Colonic mucosa (tissue), 4 donors: ENCODE measurements at regions not wholly inside any gene's neighbourhood (a gene's known extent, or its start where the extent isn't known, plus 50 kb on each side); places are given as distances from the start of the nearest gene placed in this dataset.
"Not testable (repeated sequence)": the region's sequence is repeated elsewhere in the genome, so short reads cannot be mapped to it uniquely, and the experiment has no call there.

ENCODE experiments used
- DNase-seq: peaks from one replicate; pipeline ENCODE4 v3.0.0-alpha.2; 2020
- H3K27ac ChIP-seq: fragments of 200-600 bp; one replicate; pipeline ENCODE4 v1.8.0; 2021
- H3K27me3 ChIP-seq: fragments of 200-600 bp; one replicate; pipeline ENCODE4 v1.8.0; 2021
- H3K36me3 ChIP-seq: fragments of 200-600 bp; one replicate; pipeline ENCODE4 v1.8.0; 2021
- H3K4me1 ChIP-seq: fragments of 200-600 bp; one replicate; pipeline ENCODE4 v1.8.0; 2021; ENCODE audit warnings: mild to moderate bottlenecking
- H3K4me3 ChIP-seq: fragments of 200-600 bp; one replicate; pipeline ENCODE4 v1.8.0; 2021
- H3K9ac ChIP-seq, 2 donors: one replicate each; pipeline ENCODE4 v1.7.0; 2013; ENCODE audit warnings: control low read depth in 2 of 2, low read depth in 2 of 2, low read length in 2 of 2
- H3K9me3 ChIP-seq: fragments of 200-600 bp; one replicate; pipeline ENCODE4 v1.8.0; 2021
- intact Hi-C: fragments of 100-400 bp; cut with DNase I; formaldehyde crosslinking; loops from one replicate; pipeline ENCODE4 v1.14.1; 2022
- TF ChIP-seq, protein P1 (sequence below): fragments of 200-600 bp; IDR thresholded peaks from one replicate; pipeline ENCODE4 v1.8.0; 2022; ENCODE audit warnings: antibody characterized with exemption, mild to moderate bottlenecking
- donor health status: healthy.
- donor health status: DM: no; HTN: no; CAD: no.
- donor health status: DM: no; HTN: no; CAD: no.

DNA sequence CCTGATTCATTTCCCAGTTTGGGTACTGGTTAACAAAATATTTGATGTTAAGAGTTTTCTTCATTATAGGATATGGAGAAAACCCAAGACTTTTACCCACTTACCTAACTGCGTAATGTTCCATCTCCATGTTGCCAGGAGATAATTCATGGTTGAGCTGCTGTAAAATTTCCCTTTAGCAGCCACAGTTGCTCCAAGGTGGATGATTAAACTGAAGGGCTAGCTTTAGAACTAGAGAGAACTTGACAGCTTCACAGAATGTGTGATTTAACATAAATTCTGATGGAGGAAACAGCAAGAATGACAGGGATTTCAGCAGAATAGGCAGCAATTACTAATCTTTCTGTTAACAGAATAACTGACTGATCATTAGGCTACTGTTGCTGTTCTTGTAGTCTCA lies 236.1 kb downstream of the MEF2C start:
- H3K27me3 ChIP-seq, result no peaks in the 10 kb centered on the region
- H3K4me3 ChIP-seq, result no peak overlapping the region
- H3K4me1 ChIP-seq, result no peaks in the 10 kb centered on the region
- no peak overlapping the region for H3K27ac ChIP-seq
- no peak for DNase-seq
- no peak overlapping the region for H3K9ac ChIP-seq
- TF ChIP-seq, protein P1, sequence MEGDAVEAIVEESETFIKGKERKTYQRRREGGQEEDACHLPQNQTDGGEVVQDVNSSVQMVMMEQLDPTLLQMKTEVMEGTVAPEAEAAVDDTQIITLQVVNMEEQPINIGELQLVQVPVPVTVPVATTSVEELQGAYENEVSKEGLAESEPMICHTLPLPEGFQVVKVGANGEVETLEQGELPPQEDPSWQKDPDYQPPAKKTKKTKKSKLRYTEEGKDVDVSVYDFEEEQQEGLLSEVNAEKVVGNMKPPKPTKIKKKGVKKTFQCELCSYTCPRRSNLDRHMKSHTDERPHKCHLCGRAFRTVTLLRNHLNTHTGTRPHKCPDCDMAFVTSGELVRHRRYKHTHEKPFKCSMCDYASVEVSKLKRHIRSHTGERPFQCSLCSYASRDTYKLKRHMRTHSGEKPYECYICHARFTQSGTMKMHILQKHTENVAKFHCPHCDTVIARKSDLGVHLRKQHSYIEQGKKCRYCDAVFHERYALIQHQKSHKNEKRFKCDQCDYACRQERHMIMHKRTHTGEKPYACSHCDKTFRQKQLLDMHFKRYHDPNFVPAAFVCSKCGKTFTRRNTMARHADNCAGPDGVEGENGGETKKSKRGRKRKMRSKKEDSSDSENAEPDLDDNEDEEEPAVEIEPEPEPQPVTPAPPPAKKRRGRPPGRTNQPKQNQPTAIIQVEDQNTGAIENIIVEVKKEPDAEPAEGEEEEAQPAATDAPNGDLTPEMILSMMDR, result no peak
- no peaks in the 10 kb centered on the region for H3K36me3 ChIP-seq
- intact Hi-C loops, result no loop called here
- no peaks in the 10 kb centered on the region for H3K9me3 ChIP-seq

DNA sequence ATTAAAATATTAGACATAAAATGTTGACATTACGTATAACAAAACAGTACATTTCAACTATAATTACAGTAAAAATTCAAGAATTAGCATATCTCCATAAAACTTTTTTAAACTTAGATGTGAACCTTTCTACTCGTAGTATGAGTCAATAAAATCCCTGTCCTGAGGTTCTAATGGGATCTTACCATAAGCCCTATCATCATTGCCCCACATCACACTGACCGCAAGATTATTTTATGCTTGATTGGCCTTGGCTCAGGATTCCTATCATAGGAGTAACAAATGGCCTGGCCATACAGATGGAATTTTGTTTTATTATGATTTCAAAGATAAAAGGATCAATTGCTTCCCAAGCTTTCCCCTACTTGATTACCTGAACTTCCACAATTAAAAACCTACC lies 238.3 kb downstream of the MEF2C start:
- TF ChIP-seq, protein P1, result no peak
- Histone ChIP-seq H3K9ac (no peak overlapping the region), H3K27ac (no peak overlapping the region), H3K4me1 (no peaks in the 10 kb centered on the region), H3K36me3 (no peaks in the 10 kb centered on the region), H3K27me3 (no peaks in the 10 kb centered on the region), H3K4me3 (no peak overlapping the region), H3K9me3 (no peaks in the 10 kb centered on the region)
- intact Hi-C loops, result no loop called here
- DNase-seq, result no peak

DNA sequence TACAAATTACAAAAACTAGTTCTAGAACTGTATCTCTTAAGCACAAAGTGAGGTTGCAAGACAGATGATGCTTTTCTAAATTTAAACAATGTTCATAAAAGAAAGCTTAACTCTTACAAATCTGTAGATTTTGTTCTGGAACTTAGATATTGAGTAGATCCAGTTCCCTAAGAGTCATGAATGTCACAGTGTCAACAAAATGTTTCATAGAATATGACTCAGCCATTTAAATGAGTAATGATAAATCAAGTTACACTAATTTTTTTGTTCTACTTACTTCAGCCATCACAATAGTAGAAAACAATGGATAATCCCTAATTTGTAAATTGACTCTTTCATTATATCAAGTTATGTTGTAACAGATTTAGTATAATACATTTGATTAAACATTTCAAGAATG lies 239.7 kb downstream of the MEF2C start:
- no peak for DNase-seq
- Histone ChIP-seq H3K27me3 (no peaks in the 10 kb centered on the region), H3K27ac (no peak overlapping the region), H3K36me3 (no peaks in the 10 kb centered on the region), H3K4me1 (no peaks in the 10 kb centered on the region), H3K9ac (no peak overlapping the region), H3K9me3 (no peaks in the 10 kb centered on the region), H3K4me3 (no peak overlapping the region)
- TF ChIP-seq, protein P1, result no peak
- intact Hi-C loops, result no loop called here

DNA sequence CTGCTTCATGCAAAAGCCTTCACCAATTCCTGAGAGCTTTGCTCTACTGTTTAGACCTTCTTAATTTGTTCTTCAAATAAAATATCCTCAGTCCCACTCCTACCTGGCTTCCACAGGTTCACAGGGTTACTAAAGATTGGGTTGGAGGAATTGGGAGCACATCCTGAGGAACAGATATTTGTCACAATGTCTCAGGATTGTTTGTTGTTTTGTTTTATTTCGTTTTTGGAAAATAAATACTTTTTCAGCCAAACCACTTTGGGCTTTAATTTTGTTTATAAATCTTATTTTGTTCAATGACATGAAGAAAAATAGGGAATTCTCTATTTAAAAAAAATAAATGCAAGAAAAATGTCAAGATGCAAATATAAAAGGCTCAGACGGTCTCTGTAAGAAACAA lies 249.0 kb downstream of the MEF2C start:
- intact Hi-C loops, result no loop called here
- TF ChIP-seq, protein P1, result no peak
- Histone ChIP-seq H3K9ac (no peak overlapping the region), H3K27ac (no peak overlapping the region), H3K4me3 (no peak overlapping the region), H3K4me1 (no peaks in the 10 kb centered on the region), H3K27me3 (no peaks in the 10 kb centered on the region), H3K9me3 (no peaks in the 10 kb centered on the region), H3K36me3 (no peaks in the 10 kb centered on the region)
- no peak for DNase-seq

DNA sequence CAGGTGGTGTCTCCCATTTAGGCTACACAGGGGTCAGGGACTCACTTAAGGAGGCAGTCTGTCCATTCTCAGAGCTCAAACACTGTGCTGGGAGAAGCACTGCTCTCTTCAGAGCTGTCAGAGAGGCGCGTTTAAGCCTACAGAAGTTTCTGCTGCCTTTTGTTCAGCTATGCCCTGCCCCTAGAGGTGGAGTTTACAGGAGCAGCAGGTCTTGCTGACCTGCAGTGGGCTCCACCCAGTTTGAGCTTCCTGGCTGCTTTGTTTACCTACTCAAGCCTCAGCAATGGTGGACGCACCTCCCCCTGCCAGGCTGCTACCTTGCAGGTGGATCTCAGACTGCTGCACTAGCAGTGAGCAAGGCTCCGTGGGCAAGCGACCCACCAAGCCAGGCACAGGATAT lies 260.1 kb downstream of the MEF2C start:
- H3K4me1 ChIP-seq, result not testable (repeated sequence)

DNA sequence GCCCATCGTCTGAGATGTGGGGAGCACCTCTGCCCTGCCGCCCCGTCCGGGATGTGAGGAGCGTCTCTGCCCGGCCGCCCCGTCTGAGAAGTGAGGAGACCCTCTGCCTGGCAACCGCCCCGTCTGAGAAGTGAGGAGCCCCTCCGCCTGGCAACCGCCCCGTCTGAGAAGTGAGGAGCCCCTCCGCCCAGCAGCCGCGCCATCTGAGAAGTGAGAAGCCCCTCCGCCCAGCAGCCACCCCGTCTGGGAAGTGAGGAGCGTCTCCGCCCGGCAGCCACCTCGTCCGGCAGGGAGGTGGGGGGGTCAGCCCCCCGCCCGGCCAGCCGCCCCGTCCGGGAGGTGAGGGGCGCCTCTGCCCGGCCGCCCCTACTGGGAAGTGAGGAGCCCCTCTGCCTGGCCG lies 267.2 kb downstream of the MEF2C start:
- DNase-seq, H3K27ac ChIP-seq, H3K27me3 ChIP-seq, H3K4me3 ChIP-seq, intact Hi-C loops, H3K9ac ChIP-seq, H3K4me1 ChIP-seq, H3K9me3 ChIP-seq, H3K36me3 ChIP-seq: not testable (repeated sequence)

More for the DNA sequence above, 260.1 kb downstream of the MEF2C start:
- H3K27ac ChIP-seq, H3K4me3 ChIP-seq, H3K9me3 ChIP-seq, intact Hi-C loops, H3K27me3 ChIP-seq, DNase-seq, H3K36me3 ChIP-seq, H3K9ac ChIP-seq: not testable (repeated sequence)

DNA sequence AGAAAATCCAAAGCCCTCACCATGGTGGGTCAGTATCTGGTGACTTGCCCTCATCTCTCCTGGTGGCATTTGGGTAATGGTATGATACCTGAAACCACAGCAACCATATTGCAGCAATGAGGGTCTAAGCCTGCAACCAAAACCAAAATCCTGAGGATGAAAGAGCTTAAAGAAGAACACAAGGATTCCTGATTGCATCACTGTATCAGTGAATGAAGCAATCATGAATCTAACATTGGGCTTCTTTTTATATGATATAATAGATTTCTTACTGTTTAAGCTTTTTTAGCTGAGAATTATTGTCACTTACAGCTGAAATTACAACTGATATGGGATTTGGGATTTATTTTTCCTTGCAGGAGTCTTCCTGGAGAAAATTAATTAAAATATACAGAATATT lies 269.9 kb downstream of the MEF2C start:
- Histone ChIP-seq H3K4me3 (no peak overlapping the region), H3K9ac (no peak overlapping the region), H3K27ac (no peak overlapping the region), H3K27me3 (no peaks in the 10 kb centered on the region), H3K9me3 (no peaks in the 10 kb centered on the region), H3K36me3 (no peaks in the 10 kb centered on the region), H3K4me1 (no peaks in the 10 kb centered on the region)
- no peak for DNase-seq
- TF ChIP-seq, protein P1, result no peak
- intact Hi-C loops, result no loop called here
